Vagina (tissue), 2 donors: ENCODE measurements at regions not wholly inside any gene's neighbourhood (a gene's known extent, or its start where the extent isn't known, plus 50 kb on each side); places are given as distances from the start of the nearest gene placed in this dataset.

ENCODE experiments used
- DNase-seq, 2 donors: peaks; one replicate each; pipeline ENCODE4 v3.0.0-alpha.2; 2017; ENCODE audit errors: extremely low spot score in 2 of 2
- H3K27ac ChIP-seq: fragments of 200-600 bp; sonication (generic); one replicate; pipeline ENCODE4 v1.5.1; 2019
- H3K27me3 ChIP-seq: fragments of 200-600 bp; sonication (generic); one replicate; pipeline ENCODE4 v1.5.1; 2019
- H3K36me3 ChIP-seq, 2 donors: fragments of 200-600 bp; sonication (generic); one replicate each; pipeline ENCODE4 v1.5.1; 2017 to 2019
- H3K4me1 ChIP-seq: fragments of 200-600 bp; sonication (generic); one replicate; pipeline ENCODE4 v1.5.1; 2019
- H3K4me3 ChIP-seq, 2 donors: fragments of 200-600 bp; sonication (generic); 1 replicate in 1 of 2; 2 replicates in 1 of 2; pipeline ENCODE4 v1.5.1; 2016 to 2019
- H3K9me3 ChIP-seq: fragments of 200-600 bp; sonication (generic); one replicate; pipeline ENCODE4 v1.5.1; 2019
- CTCF ChIP-seq, 3 experiments: fragments of 450-650 bp in 2 of 3; fragments of 200-600 bp in 1 of 3; sonication (generic) in 1 of 3; IDR thresholded peaks; one replicate each; pipeline ENCODE4 v1.5.1; 2017 to 2019; ENCODE audit warnings: antibody characterized with exemption in 3 of 3, mild to moderate bottlenecking in 2 of 3, moderate library complexity in 2 of 3
- POLR2A ChIP-seq, 2 donors: fragments of 450-650 bp; IDR thresholded peaks; one replicate each; pipeline ENCODE4 v1.6.1; 2017; ENCODE audit warnings: antibody characterized with exemption in 2 of 2, mild to moderate bottlenecking in 2 of 2, moderate library complexity in 2 of 2
- POLR2AphosphoS5 ChIP-seq, 2 donors: sonication (generic); formaldehyde crosslinking; IDR thresholded peaks; one replicate each; pipeline ENCODE4 v1.9.0; 2017; ENCODE audit warnings: antibody characterized with exemption in 2 of 2, mild to moderate bottlenecking in 2 of 2, low read depth in 1 of 2; ENCODE audit not compliant: insufficient read depth in 1 of 2
- intact Hi-C: fragments of 100-400 bp; cut with DNase I; formaldehyde crosslinking; loops from one replicate; pipeline ENCODE4 v1.15.1; 2023

- H3K4me1 ChIP-seq, result no peaks in the 10 kb centered on the region
- intact Hi-C loops, result no loop called here
- TF ChIP-seq CTCF (IDR thresholded peaks at IDR 0.05) (no peak), POLR2A (IDR thresholded peaks at IDR 0.05) (no peak), POLR2AphosphoS5 (IDR thresholded peaks at IDR 0.05; ENCODE audit: insufficient read depth in 1 of 2, low read depth in 1 of 2) (peak in 1 of 2 donors; percentile 50)
These were observed 179.8 kb upstream of the GALNT2 start for GRCh38 chr1:229887043-229887822.

DNA sequence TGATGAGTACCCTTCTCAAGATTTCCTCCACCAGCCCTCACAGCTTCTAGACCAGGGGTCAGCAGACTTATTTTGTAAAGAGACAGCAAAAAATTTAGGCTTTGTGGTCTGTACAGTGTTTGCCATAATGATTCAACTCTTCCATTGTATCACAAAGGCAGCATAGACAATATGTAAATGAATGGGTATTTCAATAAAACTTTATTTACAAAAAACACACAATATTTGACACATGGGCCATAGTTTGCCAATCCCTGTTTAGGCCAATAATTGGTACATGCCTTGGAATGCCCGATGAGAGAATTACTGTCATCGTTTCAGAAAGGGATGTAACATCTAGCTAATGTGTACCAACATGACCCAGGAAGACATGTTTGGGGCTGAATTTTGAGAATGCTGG is 178.9 kb upstream of the GALNT2 start:
- intact Hi-C loops, result no loop called here
- H3K27me3 ChIP-seq, result no peaks in the 10 kb centered on the region
- TF ChIP-seq POLR2AphosphoS5 (IDR thresholded peaks at IDR 0.05; ENCODE audit: insufficient read depth in 1 of 2, low read depth in 1 of 2) (no peak), CTCF (IDR thresholded peaks at IDR 0.05) (no peak), POLR2A (IDR thresholded peaks at IDR 0.05) (no peak)
- no peaks in the 10 kb centered on the region for H3K4me1 ChIP-seq
- DNase-seq, result no peak
- no peak overlapping the region for H3K27ac ChIP-seq
- no peaks in the 10 kb centered on the region for H3K9me3 ChIP-seq
- H3K4me3 ChIP-seq, result no peak overlapping the region
- H3K36me3 ChIP-seq, result no peaks in the 10 kb centered on the region

More at GRCh38 chr1:229887043-229887822, 179.8 kb upstream of the GALNT2 start:
- Histone ChIP-seq H3K27ac (no peak overlapping the region), H3K36me3 (no peaks in the 10 kb centered on the region), H3K4me3 (no peak overlapping the region), H3K9me3 (no peaks in the 10 kb centered on the region), H3K27me3 (no peaks in the 10 kb centered on the region)
- peak; percentile 42 to 82 for DNase-seq

DNA sequence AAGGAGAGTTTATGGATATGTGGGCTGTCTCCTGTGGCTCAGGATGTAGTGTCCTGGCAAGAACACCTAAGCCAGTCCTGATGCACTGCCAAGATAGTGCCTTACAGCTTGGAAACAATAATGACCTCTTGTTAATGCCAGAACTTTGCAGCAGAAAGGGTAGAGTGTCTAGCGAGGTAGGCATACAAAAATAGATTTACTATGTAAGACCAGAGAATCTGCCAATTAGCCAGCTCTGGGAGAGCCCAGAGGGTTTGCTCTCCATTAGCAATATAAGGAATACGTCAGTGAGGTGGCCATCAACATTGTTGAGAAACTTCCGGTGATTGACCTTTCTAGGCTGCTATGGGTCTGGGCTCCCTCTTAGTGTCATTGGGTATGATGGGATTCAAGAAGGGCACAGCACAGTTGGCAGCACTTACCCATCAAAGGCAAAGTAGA is 178.5 kb upstream of the GALNT2 start:
- Histone ChIP-seq H3K4me1 (no peaks in the 10 kb centered on the region), H3K27ac (no peak overlapping the region), H3K36me3 (no peaks in the 10 kb centered on the region), H3K27me3 (no peaks in the 10 kb centered on the region), H3K4me3 (no peak overlapping the region), H3K9me3 (no peaks in the 10 kb centered on the region)
- intact Hi-C loops, result no loop called here
- no peak for DNase-seq
- TF ChIP-seq CTCF (IDR thresholded peaks at IDR 0.05), result no peak
- no peak for TF ChIP-seq POLR2A (IDR thresholded peaks at IDR 0.05)
- no peak for TF ChIP-seq POLR2AphosphoS5 (IDR thresholded peaks at IDR 0.05; ENCODE audit: insufficient read depth in 1 of 2, low read depth in 1 of 2)

DNA sequence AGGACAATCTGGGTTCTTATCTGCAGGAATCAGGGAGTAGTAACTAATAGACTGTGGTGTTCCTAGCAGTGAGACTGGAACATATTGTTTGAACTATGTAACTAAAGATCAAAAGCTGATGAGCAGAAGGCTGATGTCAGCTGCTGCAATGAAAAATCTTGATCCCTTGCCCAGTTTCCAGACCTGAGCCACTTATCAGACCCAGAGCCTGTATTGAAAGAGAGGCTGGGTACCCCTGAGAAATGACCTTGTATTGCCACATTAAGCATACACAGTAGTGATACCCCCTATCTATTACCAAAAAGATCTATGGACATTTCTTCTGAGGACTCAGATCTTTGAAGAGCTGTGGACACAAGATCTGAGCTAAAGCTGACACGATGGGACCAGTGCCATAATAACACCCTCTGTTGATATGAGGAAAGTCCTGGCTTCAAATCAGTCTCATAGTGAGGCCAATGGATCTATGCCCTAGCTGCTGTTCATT is 178.0 kb upstream of the GALNT2 start:
- H3K4me3 ChIP-seq, result no peak overlapping the region
- H3K4me1 ChIP-seq, result no peaks in the 10 kb centered on the region
- H3K27ac ChIP-seq, result no peak overlapping the region
- H3K36me3 ChIP-seq, result no peaks in the 10 kb centered on the region
- TF ChIP-seq POLR2A (IDR thresholded peaks at IDR 0.05) (no peak), CTCF (IDR thresholded peaks at IDR 0.05) (no peak), POLR2AphosphoS5 (IDR thresholded peaks at IDR 0.05; ENCODE audit: insufficient read depth in 1 of 2, low read depth in 1 of 2) (no peak)
- H3K27me3 ChIP-seq, result no peaks in the 10 kb centered on the region
- peak in 1 of 2 donors; percentile 44 for DNase-seq
- intact Hi-C loops, result no loop called here
- H3K9me3 ChIP-seq, result no peaks in the 10 kb centered on the region

DNA sequence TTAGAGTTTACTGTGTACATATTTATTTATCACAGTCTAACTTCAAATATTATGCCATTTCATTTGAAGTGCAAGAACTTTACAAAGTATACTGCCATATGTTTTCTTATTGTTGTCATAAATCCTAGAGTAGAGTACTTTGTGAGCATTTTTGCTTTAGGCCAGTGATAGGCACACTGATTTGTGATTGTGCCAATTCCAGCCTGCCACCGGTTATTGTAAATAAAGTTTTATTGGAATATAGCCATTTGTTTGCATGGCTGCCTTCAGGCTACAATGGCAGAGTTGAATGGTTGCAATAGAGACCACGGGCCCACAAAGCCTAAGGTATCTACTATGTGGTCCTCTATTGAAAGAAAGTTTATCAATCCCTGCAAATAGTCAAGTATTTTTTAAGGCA is 175.8 kb upstream of the GALNT2 start:
- H3K27ac ChIP-seq, result no peak overlapping the region
- TF ChIP-seq POLR2AphosphoS5 (IDR thresholded peaks at IDR 0.05; ENCODE audit: insufficient read depth in 1 of 2, low read depth in 1 of 2) (no peak), POLR2A (IDR thresholded peaks at IDR 0.05) (no peak), CTCF (IDR thresholded peaks at IDR 0.05) (no peak)
- H3K4me1 ChIP-seq, result no peaks in the 10 kb centered on the region
- no peak overlapping the region for H3K4me3 ChIP-seq
- no peaks in the 10 kb centered on the region for H3K27me3 ChIP-seq
- H3K9me3 ChIP-seq, result no peaks in the 10 kb centered on the region
- H3K36me3 ChIP-seq, result no peaks in the 10 kb centered on the region
- intact Hi-C loops, result no loop called here
- no peak for DNase-seq
